ENCODE measurements at regions not wholly inside any gene's neighbourhood (a gene's known extent, or its start where the extent isn't known, plus 50 kb on each side); places are given as distances from the start of the nearest gene placed in this dataset.
"Not testable (repeated sequence)": the region's sequence is repeated elsewhere in the genome, so short reads cannot be mapped to it uniquely, and the experiment has no call there.

- H3K27ac Mint-ChIP-seq: no peak overlapping the region
- H3K36me3 Mint-ChIP-seq: no peaks in the 10 kb centered on the region
- no peaks in the 10 kb centered on the region for H3K9me3 Mint-ChIP-seq (ENCODE audit: low read depth)
- no peak overlapping the region for H3K4me3 Mint-ChIP-seq
- no peaks in the 10 kb centered on the region for H3K27me3 Mint-ChIP-seq
- no peaks in the 10 kb centered on the region for H3K4me1 Mint-ChIP-seq (ENCODE audit: low read depth)
Observed at GRCh38 chr5:130937046-130937445, 228.0 kb downstream of the HINT1 start.

- H3K27me3 Mint-ChIP-seq: peaks cover 3% of the 10 kb centered on the region
- no peaks in the 10 kb centered on the region for H3K36me3 Mint-ChIP-seq
- no peaks in the 10 kb centered on the region for H3K4me1 Mint-ChIP-seq (ENCODE audit: low read depth)
Observed at GRCh38 chr5:130923543-130924124, 241.4 kb downstream of the HINT1 start.

GRCh38 chr5:130912088-130912487 lies 253.0 kb downstream of the HINT1 start:
- Mint-ChIP-seq H3K27ac (no peak overlapping the region), H3K36me3 (peaks cover 9% of the 10 kb centered on the region), H3K4me3 (no peak overlapping the region), H3K27me3 (peaks cover 3% of the 10 kb centered on the region), H3K9me3 (ENCODE audit: low read depth) (peaks cover 4% of the 10 kb centered on the region), H3K4me1 (ENCODE audit: low read depth) (no peaks in the 10 kb centered on the region)

More at GRCh38 chr5:130923543-130924124, 241.4 kb downstream of the HINT1 start:
- Mint-ChIP-seq H3K27ac (no peak overlapping the region), H3K9me3 (ENCODE audit: low read depth) (no peaks in the 10 kb centered on the region), H3K4me3 (no peak overlapping the region)

- H3K27ac Mint-ChIP-seq: no peak overlapping the region
- peaks cover 4% of the 10 kb centered on the region for H3K9me3 Mint-ChIP-seq (ENCODE audit: low read depth)
- H3K4me3 Mint-ChIP-seq: no peak overlapping the region
- H3K27me3 Mint-ChIP-seq: peaks cover 3% of the 10 kb centered on the region
- no peaks in the 10 kb centered on the region for H3K4me1 Mint-ChIP-seq (ENCODE audit: low read depth)
- H3K36me3 Mint-ChIP-seq: peaks cover 9% of the 10 kb centered on the region
Observed at GRCh38 chr5:130908186-130908585, 256.9 kb downstream of the HINT1 start.

GRCh38 chr5:130897537-130898195 lies 267.4 kb downstream of the HINT1 start:
- H3K9me3 Mint-ChIP-seq (ENCODE audit: low read depth); H3K27ac Mint-ChIP-seq; H3K36me3 Mint-ChIP-seq; H3K4me3 Mint-ChIP-seq; H3K4me1 Mint-ChIP-seq (ENCODE audit: low read depth): not testable (repeated sequence)
- H3K27me3 Mint-ChIP-seq: peaks cover 13% of the 10 kb centered on the region

- H3K27ac Mint-ChIP-seq; H3K4me1 Mint-ChIP-seq (ENCODE audit: low read depth): not testable (repeated sequence)
- peaks cover 13% of the 10 kb centered on the region for H3K27me3 Mint-ChIP-seq
Observed at GRCh38 chr5:130897181-130897536, 267.9 kb downstream of the HINT1 start.

GRCh38 chr5:130896636-130897035 lies 268.4 kb downstream of the HINT1 start:
- Mint-ChIP-seq H3K9me3 (ENCODE audit: low read depth) (peaks cover 3% of the 10 kb centered on the region), H3K4me3 (no peak overlapping the region), H3K4me1 (ENCODE audit: low read depth) (no peaks in the 10 kb centered on the region), H3K27ac (no peak overlapping the region), H3K27me3 (peaks cover 13% of the 10 kb centered on the region), H3K36me3 (no peaks in the 10 kb centered on the region)

More at GRCh38 chr5:130897181-130897536, 267.9 kb downstream of the HINT1 start:
- not testable (repeated sequence) for H3K9me3 Mint-ChIP-seq (ENCODE audit: low read depth); H3K36me3 Mint-ChIP-seq; H3K4me3 Mint-ChIP-seq

- Mint-ChIP-seq H3K9me3 (ENCODE audit: low read depth) (peaks cover 3% of the 10 kb centered on the region), H3K27ac (no peak overlapping the region), H3K4me1 (ENCODE audit: low read depth) (no peaks in the 10 kb centered on the region), H3K27me3 (peaks cover 18% of the 10 kb centered on the region), H3K4me3 (no peak overlapping the region), H3K36me3 (no peaks in the 10 kb centered on the region)
Observed at GRCh38 chr5:130893006-130893405, 272.1 kb downstream of the HINT1 start.

GRCh38 chr5:130890610-130891009 lies 274.4 kb downstream of the HINT1 start:
- no peak overlapping the region for H3K4me3 Mint-ChIP-seq
- peaks cover 3% of the 10 kb centered on the region for H3K9me3 Mint-ChIP-seq (ENCODE audit: low read depth)
- H3K27ac Mint-ChIP-seq: no peak overlapping the region
- peaks cover 8% of the 10 kb centered on the region for H3K4me1 Mint-ChIP-seq (ENCODE audit: low read depth)
- peaks cover 13% of the 10 kb centered on the region for H3K27me3 Mint-ChIP-seq
- no peaks in the 10 kb centered on the region for H3K36me3 Mint-ChIP-seq

- no peak overlapping the region for H3K4me3 Mint-ChIP-seq
- H3K27ac Mint-ChIP-seq: no peak overlapping the region
- H3K36me3 Mint-ChIP-seq: no peaks in the 10 kb centered on the region
- peaks cover 4% of the 10 kb centered on the region for H3K27me3 Mint-ChIP-seq
- H3K4me1 Mint-ChIP-seq (ENCODE audit: low read depth): peaks cover 8% of the 10 kb centered on the region
- H3K9me3 Mint-ChIP-seq (ENCODE audit: low read depth): no peaks in the 10 kb centered on the region
Observed at GRCh38 chr5:130885691-130886090, 279.4 kb downstream of the HINT1 start.

- Mint-ChIP-seq H3K36me3 (no peaks in the 10 kb centered on the region), H3K27ac (no peak overlapping the region), H3K9me3 (ENCODE audit: low read depth) (no peaks in the 10 kb centered on the region), H3K4me1 (ENCODE audit: low read depth) (peaks cover 8% of the 10 kb centered on the region), H3K4me3 (no peak overlapping the region), H3K27me3 (peaks cover 1% of the 10 kb centered on the region)
Observed at GRCh38 chr5:130885027-130885426, 280.0 kb downstream of the HINT1 start.

- no peak overlapping the region for H3K4me3 Mint-ChIP-seq
- no peaks in the 10 kb centered on the region for H3K9me3 Mint-ChIP-seq (ENCODE audit: low read depth)
- H3K27me3 Mint-ChIP-seq: peaks cover 1% of the 10 kb centered on the region
- no peak overlapping the region for H3K27ac Mint-ChIP-seq
- peaks cover 8% of the 10 kb centered on the region for H3K4me1 Mint-ChIP-seq (ENCODE audit: low read depth)
- no peaks in the 10 kb centered on the region for H3K36me3 Mint-ChIP-seq
Observed at GRCh38 chr5:130884023-130884422, 281.0 kb downstream of the HINT1 start.

GRCh38 chr5:130875656-130876055 lies 289.4 kb downstream of the HINT1 start:
- no peaks in the 10 kb centered on the region for H3K4me1 Mint-ChIP-seq (ENCODE audit: low read depth)
- peaks cover 3% of the 10 kb centered on the region for H3K27me3 Mint-ChIP-seq
- peaks cover 2% of the 10 kb centered on the region for H3K36me3 Mint-ChIP-seq
- no peaks in the 10 kb centered on the region for H3K9me3 Mint-ChIP-seq (ENCODE audit: low read depth)
- H3K4me3 Mint-ChIP-seq: no peak overlapping the region
- no peak overlapping the region for H3K27ac Mint-ChIP-seq

GRCh38 chr5:130874861-130875417 lies 290.1 kb downstream of the HINT1 start:
- no peak overlapping the region for H3K4me3 Mint-ChIP-seq
- peaks cover 3% of the 10 kb centered on the region for H3K27me3 Mint-ChIP-seq
- H3K9me3 Mint-ChIP-seq (ENCODE audit: low read depth): no peaks in the 10 kb centered on the region
- H3K4me1 Mint-ChIP-seq (ENCODE audit: low read depth): no peaks in the 10 kb centered on the region
- H3K27ac Mint-ChIP-seq: no peak overlapping the region
- peaks cover 2% of the 10 kb centered on the region for H3K36me3 Mint-ChIP-seq

GRCh38 chr5:130871346-130872086 lies 293.5 kb downstream of the HINT1 start:
- no peaks in the 10 kb centered on the region for H3K27me3 Mint-ChIP-seq
- H3K36me3 Mint-ChIP-seq: no peaks in the 10 kb centered on the region
- no peaks in the 10 kb centered on the region for H3K4me1 Mint-ChIP-seq (ENCODE audit: low read depth)
- H3K9me3 Mint-ChIP-seq (ENCODE audit: low read depth): no peaks in the 10 kb centered on the region
- no peak overlapping the region for H3K27ac Mint-ChIP-seq
- H3K4me3 Mint-ChIP-seq: no peak overlapping the region
